ENCODE measurements at regions not wholly inside any gene's neighbourhood (a gene's known extent, or its start where the extent isn't known, plus 50 kb on each side); places are given as distances from the start of the nearest gene placed in this dataset.

GRCh38 chr15:70469651-70470555 is 293.5 kb downstream of the UACA start:
- Histone ChIP-seq H3K36me3 (ENCODE audit: control insufficient read depth in 2 of 2, insufficient read depth in 2 of 2, low read length in 2 of 2) (no peaks in the 10 kb centered on the region), H3K9ac (ENCODE audit: low read length in 2 of 2) (no peak overlapping the region), H3K4me1 (ENCODE audit: control insufficient read depth, insufficient read depth, low read length) (peaks cover 13% of the 10 kb centered on the region), H3K4me3 (ENCODE audit: low read length in 2 of 2) (no peak overlapping the region), H3K9me3 (ENCODE audit: control insufficient read depth in 2 of 2, low read length in 2 of 2) (no peaks in the 10 kb centered on the region), H3K27ac (ENCODE audit: low read length) (no peak overlapping the region), H3K27me3 (ENCODE audit: control insufficient read depth in 1 of 2, insufficient read depth in 2 of 2, low read length in 2 of 2) (peaks cover 0 to 2% of the 10 kb centered on the region in 2 donors)

- H3K9ac ChIP-seq (ENCODE audit: low read length in 2 of 2), result no peak overlapping the region
- no peak overlapping the region for H3K4me3 ChIP-seq (ENCODE audit: low read length in 2 of 2)
- H3K9me3 ChIP-seq (ENCODE audit: control insufficient read depth in 2 of 2, low read length in 2 of 2), result no peaks in the 10 kb centered on the region
- H3K36me3 ChIP-seq (ENCODE audit: control insufficient read depth in 2 of 2, insufficient read depth in 2 of 2, low read length in 2 of 2), result no peaks in the 10 kb centered on the region
- no peak overlapping the region for H3K27ac ChIP-seq (ENCODE audit: low read length)
- peaks cover 12% of the 10 kb centered on the region for H3K4me1 ChIP-seq (ENCODE audit: control insufficient read depth, insufficient read depth, low read length)
- peaks cover 0 to 2% of the 10 kb centered on the region in 2 donors for H3K27me3 ChIP-seq (ENCODE audit: control insufficient read depth in 1 of 2, insufficient read depth in 2 of 2, low read length in 2 of 2)
Measured at GRCh38 chr15:70469182-70469581, 294.2 kb downstream of the UACA start.

GRCh38 chr15:70466895-70467529 is 296.3 kb downstream of the UACA start:
- Histone ChIP-seq H3K4me1 (ENCODE audit: control insufficient read depth, insufficient read depth, low read length) (no peaks in the 10 kb centered on the region), H3K9me3 (ENCODE audit: control insufficient read depth in 2 of 2, low read length in 2 of 2) (no peaks in the 10 kb centered on the region), H3K9ac (ENCODE audit: low read length in 2 of 2) (no peak overlapping the region), H3K36me3 (ENCODE audit: control insufficient read depth in 2 of 2, insufficient read depth in 2 of 2, low read length in 2 of 2) (no peaks in the 10 kb centered on the region), H3K4me3 (ENCODE audit: low read length in 2 of 2) (no peak overlapping the region), H3K27ac (ENCODE audit: low read length) (no peak overlapping the region), H3K27me3 (ENCODE audit: control insufficient read depth in 1 of 2, insufficient read depth in 2 of 2, low read length in 2 of 2) (peaks cover 0 to 7% of the 10 kb centered on the region in 2 donors)

- H3K4me1 ChIP-seq (ENCODE audit: control insufficient read depth, insufficient read depth, low read length), result no peaks in the 10 kb centered on the region
- no peak overlapping the region for H3K27ac ChIP-seq (ENCODE audit: low read length)
- no peaks in the 10 kb centered on the region for H3K36me3 ChIP-seq (ENCODE audit: control insufficient read depth in 2 of 2, insufficient read depth in 2 of 2, low read length in 2 of 2)
- no peaks in the 10 kb centered on the region for H3K9me3 ChIP-seq (ENCODE audit: control insufficient read depth in 2 of 2, low read length in 2 of 2)
- H3K9ac ChIP-seq (ENCODE audit: low read length in 2 of 2), result no peak overlapping the region
- peaks cover 0 to 7% of the 10 kb centered on the region in 2 donors for H3K27me3 ChIP-seq (ENCODE audit: control insufficient read depth in 1 of 2, insufficient read depth in 2 of 2, low read length in 2 of 2)
- no peak overlapping the region for H3K4me3 ChIP-seq (ENCODE audit: low read length in 2 of 2)
Measured at GRCh38 chr15:70466305-70466704, 297.1 kb downstream of the UACA start.

GRCh38 chr15:70465812-70466211 is 297.5 kb downstream of the UACA start:
- H3K36me3 ChIP-seq (ENCODE audit: control insufficient read depth in 2 of 2, insufficient read depth in 2 of 2, low read length in 2 of 2), result no peaks in the 10 kb centered on the region
- no peaks in the 10 kb centered on the region for H3K4me1 ChIP-seq (ENCODE audit: control insufficient read depth, insufficient read depth, low read length)
- H3K27me3 ChIP-seq (ENCODE audit: control insufficient read depth in 1 of 2, insufficient read depth in 2 of 2, low read length in 2 of 2), result peaks cover 0 to 7% of the 10 kb centered on the region in 2 donors
- H3K9me3 ChIP-seq (ENCODE audit: control insufficient read depth in 2 of 2, low read length in 2 of 2), result no peaks in the 10 kb centered on the region
- H3K27ac ChIP-seq (ENCODE audit: low read length), result no peak overlapping the region
- no peak overlapping the region for H3K4me3 ChIP-seq (ENCODE audit: low read length in 2 of 2)
- no peak overlapping the region for H3K9ac ChIP-seq (ENCODE audit: low read length in 2 of 2)

GRCh38 chr15:70463453-70463834 is 299.9 kb downstream of the UACA start:
- H3K27ac ChIP-seq (ENCODE audit: low read length), result no peak overlapping the region

GRCh38 chr15:70461992-70462391 is 301.4 kb downstream of the UACA start:
- no peaks in the 10 kb centered on the region for H3K36me3 ChIP-seq (ENCODE audit: control insufficient read depth in 2 of 2, insufficient read depth in 2 of 2, low read length in 2 of 2)
- no peaks in the 10 kb centered on the region for H3K9me3 ChIP-seq (ENCODE audit: control insufficient read depth in 2 of 2, low read length in 2 of 2)
- peaks cover 6% of the 10 kb centered on the region for H3K4me1 ChIP-seq (ENCODE audit: control insufficient read depth, insufficient read depth, low read length)
- H3K4me3 ChIP-seq (ENCODE audit: low read length in 2 of 2), result no peak overlapping the region
- no peak overlapping the region for H3K27ac ChIP-seq (ENCODE audit: low read length)
- H3K9ac ChIP-seq (ENCODE audit: low read length in 2 of 2), result no peak overlapping the region
- peaks cover 0 to 7% of the 10 kb centered on the region in 2 donors for H3K27me3 ChIP-seq (ENCODE audit: control insufficient read depth in 1 of 2, insufficient read depth in 2 of 2, low read length in 2 of 2)

More at GRCh38 chr15:70463453-70463834, 299.9 kb downstream of the UACA start:
- Histone ChIP-seq H3K4me1 (ENCODE audit: control insufficient read depth, insufficient read depth, low read length) (peaks cover 6% of the 10 kb centered on the region), H3K36me3 (ENCODE audit: control insufficient read depth in 2 of 2, insufficient read depth in 2 of 2, low read length in 2 of 2) (no peaks in the 10 kb centered on the region), H3K4me3 (ENCODE audit: low read length in 2 of 2) (no peak overlapping the region), H3K9me3 (ENCODE audit: control insufficient read depth in 2 of 2, low read length in 2 of 2) (no peaks in the 10 kb centered on the region), H3K27me3 (ENCODE audit: control insufficient read depth in 1 of 2, insufficient read depth in 2 of 2, low read length in 2 of 2) (peaks cover 0 to 7% of the 10 kb centered on the region in 2 donors), H3K9ac (ENCODE audit: low read length in 2 of 2) (no peak overlapping the region)

- H3K36me3 ChIP-seq (ENCODE audit: control insufficient read depth in 2 of 2, insufficient read depth in 2 of 2, low read length in 2 of 2), result no peaks in the 10 kb centered on the region
- peaks cover 0 to 6% of the 10 kb centered on the region in 2 donors for H3K27me3 ChIP-seq (ENCODE audit: control insufficient read depth in 1 of 2, insufficient read depth in 2 of 2, low read length in 2 of 2)
- H3K4me3 ChIP-seq (ENCODE audit: low read length in 2 of 2), result no peak overlapping the region
- no peak overlapping the region for H3K27ac ChIP-seq (ENCODE audit: low read length)
- peaks cover 6% of the 10 kb centered on the region for H3K4me1 ChIP-seq (ENCODE audit: control insufficient read depth, insufficient read depth, low read length)
- no peak overlapping the region for H3K9ac ChIP-seq (ENCODE audit: low read length in 2 of 2)
- H3K9me3 ChIP-seq (ENCODE audit: control insufficient read depth in 2 of 2, low read length in 2 of 2), result no peaks in the 10 kb centered on the region
Measured at GRCh38 chr15:70461017-70461416, 302.3 kb downstream of the UACA start.

- Histone ChIP-seq H3K4me3 (ENCODE audit: low read length in 2 of 2) (no peak overlapping the region), H3K36me3 (ENCODE audit: control insufficient read depth in 2 of 2, insufficient read depth in 2 of 2, low read length in 2 of 2) (no peaks in the 10 kb centered on the region), H3K4me1 (ENCODE audit: control insufficient read depth, insufficient read depth, low read length) (peaks cover 6% of the 10 kb centered on the region), H3K27me3 (ENCODE audit: control insufficient read depth in 1 of 2, insufficient read depth in 2 of 2, low read length in 2 of 2) (peaks cover 0 to 5% of the 10 kb centered on the region in 2 donors), H3K9ac (ENCODE audit: low read length in 2 of 2) (no peak overlapping the region), H3K27ac (ENCODE audit: low read length) (no peak overlapping the region), H3K9me3 (ENCODE audit: control insufficient read depth in 2 of 2, low read length in 2 of 2) (no peaks in the 10 kb centered on the region)
Measured at GRCh38 chr15:70459312-70459711, 304.0 kb downstream of the UACA start.

GRCh38 chr15:70453766-70454165 is 309.6 kb downstream of the UACA start:
- Histone ChIP-seq H3K36me3 (ENCODE audit: control insufficient read depth in 2 of 2, insufficient read depth in 2 of 2, low read length in 2 of 2) (no peaks in the 10 kb centered on the region), H3K9ac (ENCODE audit: low read length in 2 of 2) (no peak overlapping the region), H3K9me3 (ENCODE audit: control insufficient read depth in 2 of 2, low read length in 2 of 2) (no peaks in the 10 kb centered on the region), H3K27me3 (ENCODE audit: control insufficient read depth in 1 of 2, insufficient read depth in 2 of 2, low read length in 2 of 2) (no peaks in the 10 kb centered on the region), H3K4me3 (ENCODE audit: low read length in 2 of 2) (no peak overlapping the region), H3K27ac (ENCODE audit: low read length) (no peak overlapping the region), H3K4me1 (ENCODE audit: control insufficient read depth, insufficient read depth, low read length) (no peaks in the 10 kb centered on the region)

- no peaks in the 10 kb centered on the region for H3K4me1 ChIP-seq (ENCODE audit: control insufficient read depth, insufficient read depth, low read length)
- H3K27me3 ChIP-seq (ENCODE audit: control insufficient read depth in 1 of 2, insufficient read depth in 2 of 2, low read length in 2 of 2), result peaks cover 2 to 4% of the 10 kb centered on the region in 2 donors
- H3K27ac ChIP-seq (ENCODE audit: low read length), result no peak overlapping the region
- no peaks in the 10 kb centered on the region for H3K9me3 ChIP-seq (ENCODE audit: control insufficient read depth in 2 of 2, low read length in 2 of 2)
- no peak overlapping the region for H3K9ac ChIP-seq (ENCODE audit: low read length in 2 of 2)
- H3K36me3 ChIP-seq (ENCODE audit: control insufficient read depth in 2 of 2, insufficient read depth in 2 of 2, low read length in 2 of 2), result no peaks in the 10 kb centered on the region
- H3K4me3 ChIP-seq (ENCODE audit: low read length in 2 of 2), result no peak overlapping the region
Measured at GRCh38 chr15:70453238-70453637, 310.1 kb downstream of the UACA start.
